ENCODE measurements at regions not wholly inside any gene's neighbourhood (a gene's known extent, or its start where the extent isn't known, plus 50 kb on each side); places are given as distances from the start of the nearest gene placed in this dataset.

DNA sequence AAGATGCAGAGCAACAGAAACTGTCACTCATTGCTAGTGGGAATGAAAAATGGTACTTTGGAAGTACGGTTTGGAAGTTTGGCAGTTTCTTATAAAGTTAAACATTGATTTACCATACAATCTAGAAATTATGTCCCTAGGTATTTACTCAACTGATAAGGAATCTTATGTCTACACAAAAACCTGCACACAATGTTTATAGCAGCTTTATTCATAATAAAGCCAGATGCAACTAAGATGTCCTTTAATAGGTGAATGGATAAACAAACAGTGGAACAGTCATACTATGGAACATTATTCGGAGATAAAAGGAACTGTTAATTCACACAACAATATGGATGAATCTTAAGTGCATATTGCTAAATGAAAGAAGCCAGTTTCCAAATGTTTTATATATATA lies 96.2 kb upstream of the SIRPA start:
- H3K27me3 ChIP-seq, result no peaks in the 10 kb centered on the region

DNA sequence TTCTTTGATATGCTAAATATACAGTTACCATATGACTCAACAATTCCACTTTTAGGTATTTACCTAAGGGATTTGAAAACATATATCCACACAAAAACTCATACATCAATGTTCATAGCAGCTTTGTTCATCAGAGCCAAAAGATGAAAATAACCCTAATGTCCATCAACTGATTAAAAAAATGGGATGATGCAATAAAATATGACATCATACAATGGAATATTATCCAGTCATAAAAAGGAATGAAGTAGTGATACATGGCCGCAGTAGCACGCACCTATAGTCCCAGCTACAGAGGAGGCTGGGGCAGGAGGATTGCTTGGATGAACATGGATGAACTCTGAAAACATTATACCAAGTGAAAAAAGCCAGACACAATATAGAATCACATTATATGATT lies 101.4 kb upstream of the SIRPA start:
- Histone ChIP-seq H3K4me3 (no peak overlapping the region), H3K27me3 (peaks cover 0 to 11% (median 0%) of the 10 kb centered on the region in 4 donors), H3K27ac (no peak overlapping the region), H3K36me3 (no peaks in the 10 kb centered on the region), H3K4me1 (no peaks in the 10 kb centered on the region), H3K9me3 (no peaks in the 10 kb centered on the region)
- intact Hi-C loops (cut with DNase I), result no loop called here
- no peak for FAIRE-seq
- no peak for DNase-seq
- no peak for ATAC-seq
- WGBS, 2 donors, result 62 to 83% methylated on average over 2 of the region's 2 CpGs
- TF ChIP-seq, protein P1, sequence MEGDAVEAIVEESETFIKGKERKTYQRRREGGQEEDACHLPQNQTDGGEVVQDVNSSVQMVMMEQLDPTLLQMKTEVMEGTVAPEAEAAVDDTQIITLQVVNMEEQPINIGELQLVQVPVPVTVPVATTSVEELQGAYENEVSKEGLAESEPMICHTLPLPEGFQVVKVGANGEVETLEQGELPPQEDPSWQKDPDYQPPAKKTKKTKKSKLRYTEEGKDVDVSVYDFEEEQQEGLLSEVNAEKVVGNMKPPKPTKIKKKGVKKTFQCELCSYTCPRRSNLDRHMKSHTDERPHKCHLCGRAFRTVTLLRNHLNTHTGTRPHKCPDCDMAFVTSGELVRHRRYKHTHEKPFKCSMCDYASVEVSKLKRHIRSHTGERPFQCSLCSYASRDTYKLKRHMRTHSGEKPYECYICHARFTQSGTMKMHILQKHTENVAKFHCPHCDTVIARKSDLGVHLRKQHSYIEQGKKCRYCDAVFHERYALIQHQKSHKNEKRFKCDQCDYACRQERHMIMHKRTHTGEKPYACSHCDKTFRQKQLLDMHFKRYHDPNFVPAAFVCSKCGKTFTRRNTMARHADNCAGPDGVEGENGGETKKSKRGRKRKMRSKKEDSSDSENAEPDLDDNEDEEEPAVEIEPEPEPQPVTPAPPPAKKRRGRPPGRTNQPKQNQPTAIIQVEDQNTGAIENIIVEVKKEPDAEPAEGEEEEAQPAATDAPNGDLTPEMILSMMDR (IDR thresholded peaks at IDR 0.05), result no peak

More for the DNA sequence above, 96.2 kb upstream of the SIRPA start:
- no peaks in the 10 kb centered on the region for H3K36me3 ChIP-seq
- 11 to 13% methylated on average over 2 of the region's 2 CpGs for WGBS, 2 donors
- FAIRE-seq (peak; percentile 43), ATAC-seq (peak in 1 of 4 donors; percentile 21), DNase-seq (no peak)
- H3K4me3 ChIP-seq, result no peak overlapping the region
- H3K9me3 ChIP-seq, result no peaks in the 10 kb centered on the region
- TF ChIP-seq, protein P1 (IDR thresholded peaks at IDR 0.05), result no peak
- peaks cover 0 to 3% (median 0%) of the 10 kb centered on the region in 3 donors for H3K4me1 ChIP-seq
- intact Hi-C loops (cut with DNase I), result no loop called here
- H3K27ac ChIP-seq, result no peak overlapping the region

DNA sequence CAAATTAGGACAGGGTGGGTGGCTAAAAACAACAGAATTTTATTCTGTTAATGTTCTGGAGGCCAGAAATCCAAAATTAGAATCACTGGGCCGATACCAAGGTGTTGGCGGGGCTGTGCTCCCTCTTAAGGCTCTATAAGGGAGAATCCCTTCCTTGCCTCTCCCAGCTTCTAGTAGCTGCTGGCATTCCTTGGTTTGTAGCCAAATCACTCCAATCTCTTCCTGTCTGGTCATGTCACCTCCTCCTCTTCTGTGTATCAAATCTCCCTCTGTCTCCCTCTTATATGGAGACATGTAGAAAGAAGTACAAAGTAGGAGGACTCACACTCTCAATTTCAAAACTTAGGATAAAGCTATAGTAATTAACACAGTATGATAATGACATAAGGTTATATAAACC lies 102.9 kb upstream of the SIRPA start:
- DNase-seq (no peak), ATAC-seq (no peak), FAIRE-seq (no peak)
- Histone ChIP-seq H3K9me3 (no peaks in the 10 kb centered on the region), H3K36me3 (no peaks in the 10 kb centered on the region), H3K27ac (no peak overlapping the region), H3K4me3 (no peak overlapping the region), H3K4me1 (no peaks in the 10 kb centered on the region), H3K27me3 (peaks cover 0 to 17% (median 0%) of the 10 kb centered on the region in 4 donors)
- WGBS, 2 donors, result 69 to 72% methylated on average over 2 of the region's 2 CpGs
- TF ChIP-seq, protein P1 (IDR thresholded peaks at IDR 0.05), result no peak
- intact Hi-C loops (cut with DNase I), result no loop called here

DNA sequence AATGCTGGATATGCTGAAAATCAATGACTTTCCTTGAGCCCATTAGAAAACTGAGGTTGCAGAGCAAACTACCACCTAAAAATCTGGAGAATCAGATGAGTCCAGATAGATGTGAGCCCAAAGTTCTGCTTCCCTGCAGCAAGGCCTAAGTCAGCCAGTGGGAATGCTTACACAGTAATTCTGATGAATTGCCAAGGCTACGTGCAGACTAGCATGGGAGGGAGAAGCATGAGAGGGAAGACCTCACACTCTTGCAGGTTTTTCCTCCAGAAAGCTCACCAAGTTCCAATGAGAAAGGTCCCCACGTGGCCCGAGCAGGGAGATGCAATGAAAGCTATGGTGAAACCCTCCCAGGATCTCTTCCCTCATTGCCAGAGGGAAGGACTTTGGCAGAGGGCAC lies 104.8 kb upstream of the SIRPA start:
- TF ChIP-seq, protein P1 (IDR thresholded peaks at IDR 0.05), result no peak
- no peaks in the 10 kb centered on the region for H3K36me3 ChIP-seq
- no peak for FAIRE-seq
- no peak overlapping the region for H3K27ac ChIP-seq
- peaks cover 0 to 17% (median 0%) of the 10 kb centered on the region in 4 donors for H3K27me3 ChIP-seq
- H3K9me3 ChIP-seq, result no peaks in the 10 kb centered on the region
- H3K4me3 ChIP-seq, result no peak overlapping the region
- no peak for ATAC-seq
- no peak for DNase-seq
- intact Hi-C loops (cut with DNase I), result no loop called here
- H3K4me1 ChIP-seq, result no peaks in the 10 kb centered on the region
- WGBS, 2 donors, result 29 to 30% methylated on average over 3 of the region's 3 CpGs

DNA sequence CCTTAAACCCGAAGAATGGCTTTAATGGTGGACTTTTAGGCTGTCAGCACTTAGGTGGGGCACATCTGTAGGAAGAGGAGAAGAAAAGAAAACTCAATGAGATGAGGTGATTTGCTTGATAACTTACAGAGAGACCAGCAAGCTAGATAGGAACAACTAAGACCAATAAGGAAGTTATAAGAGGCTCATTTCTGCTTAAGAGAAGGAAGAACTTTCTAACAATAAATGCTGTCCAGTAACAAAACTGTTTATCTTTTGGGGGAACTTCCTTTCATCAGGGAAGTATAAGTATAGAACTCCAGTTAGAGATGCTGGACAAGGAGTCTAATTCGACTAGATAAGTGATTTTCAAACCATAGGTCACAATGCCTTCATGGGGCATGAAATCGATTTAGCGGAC lies 107.2 kb upstream of the SIRPA start:
- peaks cover 0 to 14% (median 0%) of the 10 kb centered on the region in 4 donors for H3K27me3 ChIP-seq
- intact Hi-C loops (cut with DNase I), result no loop called here
- H3K4me1 ChIP-seq, result no peaks in the 10 kb centered on the region

More for the DNA sequence above, 107.2 kb upstream of the SIRPA start:
- 54 to 66% methylated on average over 4 of the region's 4 CpGs for WGBS, 2 donors
- DNase-seq (no peak), ATAC-seq (no peak), FAIRE-seq (no peak)
- Histone ChIP-seq H3K36me3 (no peaks in the 10 kb centered on the region), H3K9me3 (no peaks in the 10 kb centered on the region), H3K4me3 (no peak overlapping the region), H3K27ac (no peak overlapping the region)
- TF ChIP-seq, protein P1 (IDR thresholded peaks at IDR 0.05), result no peak

Measured in pancreas (tissue), 10 donors.